Rectal smooth muscle tissue (tissue), 1 donor: ENCODE measurements at regions not wholly inside any gene's neighbourhood (a gene's known extent, or its start where the extent isn't known, plus 50 kb on each side); places are given as distances from the start of the nearest gene placed in this dataset.

Experiments used
- H3K27ac ChIP-seq: one replicate; pipeline ENCODE4 v1.7.0; 2013; ENCODE audit warnings: low read depth, low read length, inconsistent platforms
- H3K27me3 ChIP-seq: one replicate; pipeline ENCODE4 v1.7.0; 2013; ENCODE audit warnings: low read length; ENCODE audit not compliant: control insufficient read depth, insufficient read depth
- H3K36me3 ChIP-seq: one replicate; pipeline ENCODE4 v1.7.0; 2013; ENCODE audit warnings: low read length; ENCODE audit not compliant: control insufficient read depth, insufficient read depth
- H3K4me1 ChIP-seq: one replicate; pipeline ENCODE4 v1.7.0; 2013; ENCODE audit warnings: low read length; ENCODE audit not compliant: control insufficient read depth, insufficient read depth
- H3K4me3 ChIP-seq: one replicate; pipeline ENCODE4 v1.7.0; 2013; ENCODE audit warnings: low read length
- H3K9ac ChIP-seq: one replicate; pipeline ENCODE4 v1.7.0; 2013; ENCODE audit warnings: low read length

- no peaks in the 10 kb centered on the region for H3K4me1 ChIP-seq
- H3K27me3 ChIP-seq, result no peaks in the 10 kb centered on the region
- no peak overlapping the region for H3K27ac ChIP-seq
- H3K4me3 ChIP-seq, result no peak overlapping the region
- no peak overlapping the region for H3K9ac ChIP-seq
- no peaks in the 10 kb centered on the region for H3K36me3 ChIP-seq
Measured at GRCh38 chr10:4315551-4315950, 510.5 kb upstream of the AKR1E2 start.

GRCh38 chr10:4313051-4313450 is 513.0 kb upstream of the AKR1E2 start:
- no peak overlapping the region for H3K27ac ChIP-seq
- H3K27me3 ChIP-seq, result no peaks in the 10 kb centered on the region
- no peaks in the 10 kb centered on the region for H3K4me1 ChIP-seq
- no peak overlapping the region for H3K4me3 ChIP-seq
- H3K9ac ChIP-seq, result no peak overlapping the region
- H3K36me3 ChIP-seq, result no peaks in the 10 kb centered on the region

- Histone ChIP-seq H3K4me3 (no peak overlapping the region), H3K9ac (no peak overlapping the region), H3K27ac (no peak overlapping the region), H3K4me1 (no peaks in the 10 kb centered on the region), H3K36me3 (no peaks in the 10 kb centered on the region), H3K27me3 (no peaks in the 10 kb centered on the region)
Measured at GRCh38 chr10:4312051-4312835, 513.8 kb upstream of the AKR1E2 start.

GRCh38 chr10:4310172-4310571 is 515.8 kb upstream of the AKR1E2 start:
- Histone ChIP-seq H3K27ac (no peak overlapping the region), H3K9ac (no peak overlapping the region), H3K4me1 (no peaks in the 10 kb centered on the region), H3K27me3 (no peaks in the 10 kb centered on the region), H3K4me3 (no peak overlapping the region), H3K36me3 (no peaks in the 10 kb centered on the region)

GRCh38 chr10:4307910-4308309 is 518.1 kb upstream of the AKR1E2 start:
- Histone ChIP-seq H3K4me3 (no peak overlapping the region), H3K27ac (no peak overlapping the region)

GRCh38 chr10:4306871-4307270 is 519.1 kb upstream of the AKR1E2 start:
- Histone ChIP-seq H3K4me1 (no peaks in the 10 kb centered on the region), H3K4me3 (no peak overlapping the region), H3K27ac (no peak overlapping the region), H3K36me3 (no peaks in the 10 kb centered on the region), H3K9ac (no peak overlapping the region), H3K27me3 (no peaks in the 10 kb centered on the region)

More at GRCh38 chr10:4307910-4308309, 518.1 kb upstream of the AKR1E2 start:
- Histone ChIP-seq H3K4me1 (no peaks in the 10 kb centered on the region), H3K27me3 (no peaks in the 10 kb centered on the region), H3K36me3 (no peaks in the 10 kb centered on the region), H3K9ac (no peak overlapping the region)

GRCh38 chr10:4303045-4303444 is 518.0 kb upstream of the KLF6 start:
- Histone ChIP-seq H3K4me3 (no peak overlapping the region), H3K27me3 (no peaks in the 10 kb centered on the region), H3K9ac (no peak overlapping the region), H3K27ac (no peak overlapping the region), H3K4me1 (no peaks in the 10 kb centered on the region), H3K36me3 (no peaks in the 10 kb centered on the region)

- Histone ChIP-seq H3K4me1 (no peaks in the 10 kb centered on the region), H3K27ac (no peak overlapping the region), H3K9ac (no peak overlapping the region), H3K27me3 (no peaks in the 10 kb centered on the region), H3K36me3 (no peaks in the 10 kb centered on the region), H3K4me3 (no peak overlapping the region)
Measured at GRCh38 chr10:4301291-4302045, 516.5 kb upstream of the KLF6 start.

GRCh38 chr10:4296161-4296560 is 511.2 kb upstream of the KLF6 start:
- H3K4me1 ChIP-seq, result no peaks in the 10 kb centered on the region
- H3K4me3 ChIP-seq, result no peak overlapping the region
- no peak overlapping the region for H3K9ac ChIP-seq
- no peaks in the 10 kb centered on the region for H3K27me3 ChIP-seq
- H3K27ac ChIP-seq, result no peak overlapping the region
- no peaks in the 10 kb centered on the region for H3K36me3 ChIP-seq

- Histone ChIP-seq H3K36me3 (no peaks in the 10 kb centered on the region), H3K4me3 (no peak overlapping the region), H3K27ac (no peak overlapping the region), H3K4me1 (no peaks in the 10 kb centered on the region), H3K9ac (no peak overlapping the region), H3K27me3 (no peaks in the 10 kb centered on the region)
Measured at GRCh38 chr10:4294996-4295792, 510.2 kb upstream of the KLF6 start.

- no peaks in the 10 kb centered on the region for H3K27me3 ChIP-seq
- no peak overlapping the region for H3K9ac ChIP-seq
- no peak overlapping the region for H3K4me3 ChIP-seq
- H3K36me3 ChIP-seq, result no peaks in the 10 kb centered on the region
- no peaks in the 10 kb centered on the region for H3K4me1 ChIP-seq
- H3K27ac ChIP-seq, result no peak overlapping the region
Measured at GRCh38 chr10:4294271-4294670, 509.3 kb upstream of the KLF6 start.

- Histone ChIP-seq H3K27ac (no peak overlapping the region), H3K36me3 (no peaks in the 10 kb centered on the region), H3K4me3 (no peak overlapping the region), H3K4me1 (no peaks in the 10 kb centered on the region), H3K9ac (no peak overlapping the region), H3K27me3 (no peaks in the 10 kb centered on the region)
Measured at GRCh38 chr10:4291990-4292389, 507.0 kb upstream of the KLF6 start.
